WTC11 (cell line): ENCODE measurements at regions not wholly inside any gene's neighbourhood (a gene's known extent, or its start where the extent isn't known, plus 50 kb on each side); places are given as distances from the start of the nearest gene placed in this dataset.

Experiments
- ATAC-seq: fragments of 200-7000 bp; cut with Tn5 transposase; 2 replicates; pipeline ENCODE4 v1.10.0; 2021; ENCODE audit warnings: mild to moderate bottlenecking, moderate library complexity
- CTCF ChIA-PET: fragments of 300-600 bp; sonication (Branson Sonifier 250); formaldehyde crosslinking; loops from one replicate; lab custom pipeline; 2021; ENCODE audit warnings: antibody characterized with exemption; lab: Charles Lee
- POLR2A ChIA-PET: fragments of 350-600 bp; sonication (Branson Sonifier 250); formaldehyde crosslinking; loops from one replicate; lab custom pipeline; 2021; ENCODE audit warnings: antibody characterized with exemption; lab: Charles Lee
- DNase-seq: peaks from one replicate; pipeline ENCODE4 v3.0.0; 2021; ENCODE audit warnings: low spot score
- H3K27ac Mint-ChIP-seq: 2 replicates; pipeline ENCODE4 v1.8.0; 2021; ENCODE audit warnings: mixed read lengths
- H3K27me3 Mint-ChIP-seq: 2 replicates; pipeline ENCODE4 v1.8.0; 2021; ENCODE audit warnings: low read depth, mild to moderate bottlenecking, moderate library complexity, mixed read lengths
- H3K36me3 Mint-ChIP-seq: 2 replicates; pipeline ENCODE4 v1.8.0; 2021; ENCODE audit warnings: mixed read lengths
- H3K4me1 Mint-ChIP-seq: 2 replicates; pipeline ENCODE4 v1.8.0; 2022; ENCODE audit warnings: mixed read lengths
- H3K4me3 Mint-ChIP-seq: 2 replicates; pipeline ENCODE4 v1.8.0; 2021; ENCODE audit warnings: mild to moderate bottlenecking, moderate library complexity, mixed read lengths
- H3K9me3 Mint-ChIP-seq: 2 replicates; pipeline ENCODE4 v1.8.0; 2021; ENCODE audit warnings: mixed read lengths
- ARID4B ChIP-seq: sonication (generic); formaldehyde crosslinking; IDR thresholded peaks from 2 replicates; pipeline ENCODE4 v1.8.0; 2023; ENCODE audit warnings: missing genetic modification reagents, mild to moderate bottlenecking, borderline replicate concordance
- ATF6 ChIP-seq: sonication (generic); formaldehyde crosslinking; IDR thresholded peaks from 2 replicates; pipeline ENCODE4 v1.8.1; 2023; ENCODE audit warnings: mild to moderate bottlenecking, missing genetic modification reagents
- E2F1 ChIP-seq: sonication (generic); formaldehyde crosslinking; IDR thresholded peaks from 2 replicates; pipeline ENCODE4 v1.8.0; 2022; ENCODE audit warnings: mild to moderate bottlenecking, missing genetic modification reagents
- ETV6 ChIP-seq: sonication (generic); formaldehyde crosslinking; IDR thresholded peaks from 2 replicates; pipeline ENCODE4 v1.8.1; 2022; ENCODE audit warnings: mild to moderate bottlenecking, missing genetic modification reagents
- FOXP1 ChIP-seq: sonication (generic); formaldehyde crosslinking; IDR thresholded peaks from 2 replicates; pipeline ENCODE4 v1.8.0; 2022; ENCODE audit warnings: missing genetic modification reagents, mild to moderate bottlenecking, moderate library complexity, borderline replicate concordance
- JAZF1 ChIP-seq: fragments of 250-450 bp; sonication (Bioruptor Pico); IDR thresholded peaks from 2 replicates; pipeline ENCODE4 v1.9.0; 2021; ENCODE audit warnings: moderate library complexity, mild to moderate bottlenecking, inconsistent platforms
- MXD4 ChIP-seq: fragments of 250-450 bp; sonication (Bioruptor Pico); IDR thresholded peaks from 2 replicates; pipeline ENCODE4 v1.8.0; 2021; ENCODE audit warnings: mild to moderate bottlenecking, moderate library complexity, borderline replicate concordance
- MYBL2 ChIP-seq: sonication (generic); formaldehyde crosslinking; IDR thresholded peaks from 2 replicates; pipeline ENCODE4 v1.8.1; 2023; ENCODE audit warnings: mild to moderate bottlenecking, moderate library complexity, missing genetic modification reagents
- NR1H2 ChIP-seq: sonication (generic); formaldehyde crosslinking; IDR thresholded peaks from 2 replicates; pipeline ENCODE4 v1.9.0; 2021; ENCODE audit warnings: mild to moderate bottlenecking, moderate library complexity, missing genetic modification reagents
- NR2C2 ChIP-seq: sonication (generic); formaldehyde crosslinking; IDR thresholded peaks from 2 replicates; pipeline ENCODE4 v1.8.0; 2022; ENCODE audit warnings: mild to moderate bottlenecking, missing genetic modification reagents
- SOX15 ChIP-seq: fragments of 250-450 bp; sonication (Bioruptor Pico); IDR thresholded peaks from 2 replicates; pipeline ENCODE4 v1.9.0; 2021; ENCODE audit warnings: mild to moderate bottlenecking
- STAT6 ChIP-seq: sonication (generic); formaldehyde crosslinking; conservative IDR thresholded peaks from 2 replicates; pipeline ENCODE4 v1.8.1; 2023; ENCODE audit warnings: mild to moderate bottlenecking, low read depth, missing genetic modification reagents, moderate library complexity
- TCF7 ChIP-seq: sonication (generic); formaldehyde crosslinking; IDR thresholded peaks from 2 replicates; pipeline ENCODE4 v1.8.0; 2022; ENCODE audit warnings: mild to moderate bottlenecking, low read depth, missing genetic modification reagents, moderate library complexity
- USF2 ChIP-seq: sonication (generic); formaldehyde crosslinking; IDR thresholded peaks from 2 replicates; pipeline ENCODE4 v1.8.1; 2023; ENCODE audit warnings: mild to moderate bottlenecking, missing genetic modification reagents, moderate library complexity
- ZNF138 ChIP-seq: sonication (generic); formaldehyde crosslinking; conservative IDR thresholded peaks from 2 replicates; pipeline ENCODE4 v1.8.1; 2022; ENCODE audit warnings: mild to moderate bottlenecking, moderate library complexity, missing genetic modification reagents
- ZNF281 ChIP-seq: sonication (generic); formaldehyde crosslinking; IDR thresholded peaks from 2 replicates; pipeline ENCODE4 v1.8.0; 2023; ENCODE audit warnings: mild to moderate bottlenecking, missing genetic modification reagents
- ZNF396 ChIP-seq: fragments of 250-450 bp; sonication (Bioruptor Pico); IDR thresholded peaks from 2 replicates; pipeline ENCODE4 v1.8.0; 2021; ENCODE audit warnings: mild to moderate bottlenecking, moderate library complexity, borderline replicate concordance

GRCh38 chr15:53401503-53401902 lies 358.0 kb downstream of the WDR72 start:
- ChIA-PET CTCF (no interaction called here), POLR2A (no interaction called here)
- Mint-ChIP-seq H3K4me1 (peaks cover 6% of the 10 kb centered on the region), H3K36me3 (no peaks in the 10 kb centered on the region), H3K9me3 (no peaks in the 10 kb centered on the region), H3K4me3 (no peak overlapping the region)
- no peak for DNase-seq
- TF ChIP-seq ATF6 (CRISPR knock-in tag) = no peak
- TF ChIP-seq STAT6 = no peak
- no peak for TF ChIP-seq NR1H2 (CRISPR knock-in tag)
- TF ChIP-seq ETV6 (CRISPR knock-in tag) = no peak
- no peak for TF ChIP-seq NR2C2 (CRISPR knock-in tag)
- TF ChIP-seq MYBL2 (CRISPR knock-in tag) = no peak
- TF ChIP-seq ZNF396 (CRISPR knock-in tag) = no peak
- no peak for TF ChIP-seq USF2 (CRISPR knock-in tag)
- TF ChIP-seq ZNF138 (CRISPR knock-in tag) = no peak
- TF ChIP-seq MXD4 (CRISPR knock-in tag) = no peak
- TF ChIP-seq E2F1 (CRISPR knock-in tag) = no peak
- TF ChIP-seq FOXP1 (CRISPR knock-in tag) = no peak
- no peak for TF ChIP-seq TCF7 (CRISPR knock-in tag)
- TF ChIP-seq ARID4B (CRISPR knock-in tag) = no peak
- no peak for TF ChIP-seq ZNF281 (CRISPR knock-in tag)
- TF ChIP-seq SOX15 (CRISPR knock-in tag) = no peak
- TF ChIP-seq JAZF1 (CRISPR knock-in tag) = no peak
- TF ChIP-seq, all 79 proteins: peak for 0
- Mint-ChIP-seq H3K27me3 (no peaks in the 10 kb centered on the region), H3K27ac (no peak overlapping the region)
- ATAC-seq = no peak
